ENCODE measurements at regions not wholly inside any gene's neighbourhood (a gene's known extent, or its start where the extent isn't known, plus 50 kb on each side); places are given as distances from the start of the nearest gene placed in this dataset.

GRCh38 chr3:56923526-56924224, 121.9 kb upstream of the ARHGEF3 start:
- H3K36me3 ChIP-seq (replicated peaks; ENCODE audit: insufficient read depth, low read length): no peaks in the 10 kb centered on the region
- peaks cover 21% of the 10 kb centered on the region for H3K4me1 ChIP-seq (ENCODE audit: low read length)
- H3F3A ChIP-seq (ENCODE audit: insufficient read depth, low read length): peaks cover 16% of the 10 kb centered on the region
- H3K9ac ChIP-seq (ENCODE audit: low read length): no peak overlapping the region
- no peaks in the 10 kb centered on the region for H4K20me1 ChIP-seq (ENCODE audit: insufficient read depth, low read length)
- no peak overlapping the region for H3K4me2 ChIP-seq (ENCODE audit: low read depth, low read length)
- no peak for DNase-seq
- no peak overlapping the region for H2AFZ ChIP-seq (ENCODE audit: low read length)
- no peaks in the 10 kb centered on the region for H3K9me2 ChIP-seq (replicated peaks; ENCODE audit: insufficient read depth, low read length)
- H3K9me3 ChIP-seq (replicated peaks; ENCODE audit: insufficient read depth, low read length): no peaks in the 10 kb centered on the region
- H3K27me3 ChIP-seq (replicated peaks; ENCODE audit: insufficient read depth, low read length): no peaks in the 10 kb centered on the region
- H3K79me2 ChIP-seq (ENCODE audit: low read length): no peaks in the 10 kb centered on the region
- no peak overlapping the region for H3K4me3 ChIP-seq (ENCODE audit: low read length)
- TF ChIP-seq CTCF (IDR thresholded peaks at IDR 0.05; ENCODE audit: low read length): no peak
- no peak overlapping the region for H3K27ac ChIP-seq (ENCODE audit: low read length)

GRCh38 chr3:56921573-56922453, 120.1 kb upstream of the ARHGEF3 start:
- Histone ChIP-seq H3K9ac (ENCODE audit: low read length) (peak overlapping the region; percentile 21; the same call in 1 of the 2 replicates), H3F3A (ENCODE audit: insufficient read depth, low read length) (peaks cover 35% of the 10 kb centered on the region), H3K9me3 (replicated peaks; ENCODE audit: insufficient read depth, low read length) (no peaks in the 10 kb centered on the region), H3K4me1 (ENCODE audit: low read length) (peaks cover 39% of the 10 kb centered on the region), H3K4me3 (ENCODE audit: low read length) (peak overlapping the region; percentile 38; the same call in 1 of the 2 replicates), H3K4me2 (ENCODE audit: low read depth, low read length) (peak overlapping the region; percentile 63), H3K9me2 (replicated peaks; ENCODE audit: insufficient read depth, low read length) (no peaks in the 10 kb centered on the region), H3K27ac (ENCODE audit: low read length) (peak overlapping the region; percentile 57; the same call in 1 of the 2 replicates), H3K79me2 (ENCODE audit: low read length) (no peaks in the 10 kb centered on the region), H3K36me3 (replicated peaks; ENCODE audit: insufficient read depth, low read length) (no peaks in the 10 kb centered on the region), H4K20me1 (ENCODE audit: insufficient read depth, low read length) (no peaks in the 10 kb centered on the region), H2AFZ (ENCODE audit: low read length) (peak overlapping the region; percentile 47), H3K27me3 (replicated peaks; ENCODE audit: insufficient read depth, low read length) (no peaks in the 10 kb centered on the region)
- DNase-seq: peak; percentile 69
- TF ChIP-seq CTCF (IDR thresholded peaks at IDR 0.05; ENCODE audit: low read length) (no peak), EZH2phosphoT487 (IDR thresholded peaks at IDR 0.05; ENCODE audit: low read length) (no peak), EZH2 (optimal IDR thresholded peaks at IDR 0.05; ENCODE audit: low read depth, low read length) (no peak)

- Histone ChIP-seq H3K36me3 (replicated peaks; ENCODE audit: insufficient read depth, low read length) (no peaks in the 10 kb centered on the region), H3K9me2 (replicated peaks; ENCODE audit: insufficient read depth, low read length) (no peaks in the 10 kb centered on the region), H3K4me1 (ENCODE audit: low read length) (peaks cover 43% of the 10 kb centered on the region), H4K20me1 (ENCODE audit: insufficient read depth, low read length) (no peaks in the 10 kb centered on the region), H3K9me3 (replicated peaks; ENCODE audit: insufficient read depth, low read length) (no peaks in the 10 kb centered on the region), H3F3A (ENCODE audit: insufficient read depth, low read length) (peaks cover 51% of the 10 kb centered on the region), H3K27ac (ENCODE audit: low read length) (no peak overlapping the region), H3K79me2 (ENCODE audit: low read length) (peaks cover 9% of the 10 kb centered on the region; the same call in 1 of the 2 replicates), H3K4me2 (ENCODE audit: low read depth, low read length) (no peak overlapping the region), H3K27me3 (replicated peaks; ENCODE audit: insufficient read depth, low read length) (no peaks in the 10 kb centered on the region), H3K4me3 (ENCODE audit: low read length) (no peak overlapping the region), H2AFZ (ENCODE audit: low read length) (no peak overlapping the region), H3K9ac (ENCODE audit: low read length) (no peak overlapping the region)
- TF ChIP-seq EZH2 (optimal IDR thresholded peaks at IDR 0.05; ENCODE audit: low read depth, low read length): no peak
- no peak for TF ChIP-seq EZH2phosphoT487 (IDR thresholded peaks at IDR 0.05; ENCODE audit: low read length)
- TF ChIP-seq CTCF (IDR thresholded peaks at IDR 0.05; ENCODE audit: low read length): no peak
- no peak for DNase-seq
Measured at GRCh38 chr3:56919797-56920195, 118.0 kb upstream of the ARHGEF3 start.

Measured in MM.1S (cell line).